Sigmoid colon (tissue), 4 donors: ENCODE measurements at regions not wholly inside any gene's neighbourhood (a gene's known extent, or its start where the extent isn't known, plus 50 kb on each side); places are given as distances from the start of the nearest gene placed in this dataset.

Experiments
- CTCF ChIP-seq, 4 experiments: fragments of 450-650 bp in 3 of 4; fragments of 200-600 bp in 1 of 4; IDR thresholded peaks; one replicate each; pipeline ENCODE4 v1.5.1; 2016 to 2019; ENCODE audit warnings: antibody characterized with exemption in 4 of 4, mild to moderate bottlenecking in 3 of 4, moderate library complexity in 2 of 4
- POLR2AphosphoS5 ChIP-seq, 4 donors: sonication (generic); formaldehyde crosslinking; IDR thresholded peaks; one replicate each; pipeline ENCODE4 v1.6.1; 2017; ENCODE audit warnings: antibody characterized with exemption in 4 of 4

GRCh38 chr2:221364672-221365071 is 207.4 kb downstream of the EPHA4 start:
- TF ChIP-seq CTCF (IDR thresholded peaks at IDR 0.05) = no peak
- TF ChIP-seq POLR2AphosphoS5 (IDR thresholded peaks at IDR 0.05) = no peak
